ENCODE measurements at regions not wholly inside any gene's neighbourhood (a gene's known extent, or its start where the extent isn't known, plus 50 kb on each side); places are given as distances from the start of the nearest gene placed in this dataset.

DNA sequence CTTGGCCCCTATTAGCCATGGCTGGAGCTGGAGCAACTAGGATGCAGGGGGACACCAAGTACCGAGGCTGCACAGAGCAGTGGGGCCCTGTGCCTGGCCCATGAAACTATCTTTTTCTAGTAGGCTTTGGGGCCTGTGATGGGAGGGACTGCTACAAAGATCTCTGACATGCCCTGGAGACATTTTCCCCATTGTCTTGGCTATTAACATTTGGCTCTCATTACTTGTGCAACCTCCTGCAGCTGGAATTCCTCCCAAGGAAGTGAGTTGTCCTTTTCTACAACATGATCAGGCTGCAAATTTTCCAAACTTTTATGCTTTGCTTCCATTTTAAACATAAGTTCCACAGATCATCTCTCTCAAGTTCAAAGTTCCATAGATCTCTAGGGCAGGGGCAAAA is 174.7 kb upstream of the ANKFN1 start:
- POLR2A ChIA-PET, result no interaction called here
- in situ Hi-C loops (cut with MboI) (no loop called here), intact Hi-C loops (cut with micrococcal nuclease; ENCODE audit: unreplicated experiment) (no loop called here)
- Histone ChIP-seq H3K9me3 (replicated peaks; ENCODE audit: control insufficient read depth, insufficient read depth, low read length) (no peaks in the 10 kb centered on the region), H3K4me3 (no peak overlapping the region), H4K20me1 (ENCODE audit: control insufficient read depth, insufficient read depth) (no peaks in the 10 kb centered on the region), H3K4me2 (ENCODE audit: control insufficient read depth, insufficient read depth) (no peak overlapping the region), H2AFZ (ENCODE audit: control insufficient read depth, low read depth, low read length) (no peak overlapping the region), H3K79me2 (ENCODE audit: control insufficient read depth, insufficient read depth, low read length) (no peaks in the 10 kb centered on the region), H3K27me3 (replicated peaks in 1 of 2; ENCODE audit: control insufficient read depth in 2 of 2, insufficient read depth in 2 of 2, low read length in 1 of 2) (no peaks in the 10 kb centered on the region), H3K27ac (ENCODE audit: control insufficient read depth, insufficient read depth) (no peak overlapping the region), H3K4me1 (ENCODE audit: control insufficient read depth, insufficient read depth, low read length) (no peaks in the 10 kb centered on the region), H3K9ac (ENCODE audit: control insufficient read depth, insufficient read depth, low read length) (no peak overlapping the region), H3K36me3 (ENCODE audit: control insufficient read depth in 2 of 2, insufficient read depth in 2 of 2, low read length in 1 of 2) (no peaks in the 10 kb centered on the region)
- TF ChIP-seq KLF5 (IDR thresholded peaks at IDR 0.05; ENCODE audit: partially characterized antibody), result no peak
- TF ChIP-seq, protein P1, sequence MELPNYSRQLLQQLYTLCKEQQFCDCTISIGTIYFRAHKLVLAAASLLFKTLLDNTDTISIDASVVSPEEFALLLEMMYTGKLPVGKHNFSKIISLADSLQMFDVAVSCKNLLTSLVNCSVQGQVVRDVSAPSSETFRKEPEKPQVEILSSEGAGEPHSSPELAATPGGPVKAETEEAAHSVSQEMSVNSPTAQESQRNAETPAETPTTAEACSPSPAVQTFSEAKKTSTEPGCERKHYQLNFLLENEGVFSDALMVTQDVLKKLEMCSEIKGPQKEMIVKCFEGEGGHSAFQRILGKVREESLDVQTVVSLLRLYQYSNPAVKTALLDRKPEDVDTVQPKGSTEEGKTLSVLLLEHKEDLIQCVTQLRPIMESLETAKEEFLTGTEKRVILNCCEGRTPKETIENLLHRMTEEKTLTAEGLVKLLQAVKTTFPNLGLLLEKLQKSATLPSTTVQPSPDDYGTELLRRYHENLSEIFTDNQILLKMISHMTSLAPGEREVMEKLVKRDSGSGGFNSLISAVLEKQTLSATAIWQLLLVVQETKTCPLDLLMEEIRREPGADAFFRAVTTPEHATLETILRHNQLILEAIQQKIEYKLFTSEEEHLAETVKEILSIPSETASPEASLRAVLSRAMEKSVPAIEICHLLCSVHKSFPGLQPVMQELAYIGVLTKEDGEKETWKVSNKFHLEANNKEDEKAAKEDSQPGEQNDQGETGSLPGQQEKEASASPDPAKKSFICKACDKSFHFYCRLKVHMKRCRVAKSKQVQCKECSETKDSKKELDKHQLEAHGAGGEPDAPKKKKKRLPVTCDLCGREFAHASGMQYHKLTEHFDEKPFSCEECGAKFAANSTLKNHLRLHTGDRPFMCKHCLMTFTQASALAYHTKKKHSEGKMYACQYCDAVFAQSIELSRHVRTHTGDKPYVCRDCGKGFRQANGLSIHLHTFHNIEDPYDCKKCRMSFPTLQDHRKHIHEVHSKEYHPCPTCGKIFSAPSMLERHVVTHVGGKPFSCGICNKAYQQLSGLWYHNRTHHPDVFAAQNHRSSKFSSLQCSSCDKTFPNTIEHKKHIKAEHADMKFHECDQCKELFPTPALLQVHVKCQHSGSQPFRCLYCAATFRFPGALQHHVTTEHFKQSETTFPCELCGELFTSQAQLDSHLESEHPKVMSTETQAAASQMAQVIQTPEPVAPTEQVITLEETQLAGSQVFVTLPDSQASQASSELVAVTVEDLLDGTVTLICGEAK (IDR thresholded peaks at IDR 0.05; ENCODE audit: borderline replicate concordance), result no peak
- TF ChIP-seq, protein P2, sequence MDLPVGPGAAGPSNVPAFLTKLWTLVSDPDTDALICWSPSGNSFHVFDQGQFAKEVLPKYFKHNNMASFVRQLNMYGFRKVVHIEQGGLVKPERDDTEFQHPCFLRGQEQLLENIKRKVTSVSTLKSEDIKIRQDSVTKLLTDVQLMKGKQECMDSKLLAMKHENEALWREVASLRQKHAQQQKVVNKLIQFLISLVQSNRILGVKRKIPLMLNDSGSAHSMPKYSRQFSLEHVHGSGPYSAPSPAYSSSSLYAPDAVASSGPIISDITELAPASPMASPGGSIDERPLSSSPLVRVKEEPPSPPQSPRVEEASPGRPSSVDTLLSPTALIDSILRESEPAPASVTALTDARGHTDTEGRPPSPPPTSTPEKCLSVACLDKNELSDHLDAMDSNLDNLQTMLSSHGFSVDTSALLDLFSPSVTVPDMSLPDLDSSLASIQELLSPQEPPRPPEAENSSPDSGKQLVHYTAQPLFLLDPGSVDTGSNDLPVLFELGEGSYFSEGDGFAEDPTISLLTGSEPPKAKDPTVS (IDR thresholded peaks at IDR 0.05; ENCODE audit: low read depth, low read length), result no peak
- no peak for TF ChIP-seq NRF1 (conservative IDR thresholded peaks at IDR 0.05; ENCODE audit: low read depth, low read length)
- no peak for TF ChIP-seq RBBP5 (conservative IDR thresholded peaks at IDR 0.05)
- TF ChIP-seq STAT3 (IDR thresholded peaks at IDR 0.05; ENCODE audit: low read depth, low read length), result no peak
- TF ChIP-seq IKZF2 (IDR thresholded peaks at IDR 0.05), result no peak
- TF ChIP-seq KAT2A (conservative IDR thresholded peaks at IDR 0.05; ENCODE audit: control insufficient read depth, low read depth, low read length), result no peak
- no peak for TF ChIP-seq MYC (IDR thresholded peaks at IDR 0.05; ENCODE audit: insufficient read depth, insufficient read length, insufficient replicate concordance, low read length, severe bottlenecking)
- no peak for TF ChIP-seq SUPT20H (IDR thresholded peaks at IDR 0.05; ENCODE audit: borderline replicate concordance, control insufficient read depth, low read depth, low read length)
- no peak for TF ChIP-seq BMI1 (IDR thresholded peaks at IDR 0.05; ENCODE audit: borderline replicate concordance)
- no peak for TF ChIP-seq POU2F2 (IDR thresholded peaks at IDR 0.05; ENCODE audit: borderline replicate concordance, low read depth, low read length)
- TF ChIP-seq ESRRA (IDR thresholded peaks at IDR 0.05; ENCODE audit: low read length), result no peak
- TF ChIP-seq SUZ12 (IDR thresholded peaks at IDR 0.05; ENCODE audit: unreplicated experiment), result no peak
- no peak for DNase-seq (ENCODE audit: low read depth, low spot score)
- CTCF ChIA-PET, result interaction anchor here (0.7 kb wide), 1 partner anchor 56 kb away, joined by 3 read pairs; no protein-coding TSS in a partner anchor
- RAD21 ChIA-PET (ENCODE audit: unreplicated experiment), result no interaction called here
- SMC1A ChIA-PET (ENCODE audit: uncharacterized antibody, unreplicated experiment), result no interaction called here
- no peak for ATAC-seq
- 26% methylated on average over 1 of the region's 1 CpG for WGBS (ENCODE audit: insufficient coverage, insufficient replicate concordance, low lambda C conversion rate, missing lambda C conversion rate)
- BruUV-seq (replicated peaks), result no TSS peak
- FAIRE-seq, result no peak
